ENCODE measurements at regions not wholly inside any gene's neighbourhood (a gene's known extent, or its start where the extent isn't known, plus 50 kb on each side); places are given as distances from the start of the nearest gene placed in this dataset.

GRCh38 chr21:27838573-27838972 lies 871.7 kb upstream of the ADAMTS5 start:
- H3K4me3 ChIP-seq (ENCODE audit: low read depth, low read length): no peak overlapping the region
- TF ChIP-seq, protein P1, sequence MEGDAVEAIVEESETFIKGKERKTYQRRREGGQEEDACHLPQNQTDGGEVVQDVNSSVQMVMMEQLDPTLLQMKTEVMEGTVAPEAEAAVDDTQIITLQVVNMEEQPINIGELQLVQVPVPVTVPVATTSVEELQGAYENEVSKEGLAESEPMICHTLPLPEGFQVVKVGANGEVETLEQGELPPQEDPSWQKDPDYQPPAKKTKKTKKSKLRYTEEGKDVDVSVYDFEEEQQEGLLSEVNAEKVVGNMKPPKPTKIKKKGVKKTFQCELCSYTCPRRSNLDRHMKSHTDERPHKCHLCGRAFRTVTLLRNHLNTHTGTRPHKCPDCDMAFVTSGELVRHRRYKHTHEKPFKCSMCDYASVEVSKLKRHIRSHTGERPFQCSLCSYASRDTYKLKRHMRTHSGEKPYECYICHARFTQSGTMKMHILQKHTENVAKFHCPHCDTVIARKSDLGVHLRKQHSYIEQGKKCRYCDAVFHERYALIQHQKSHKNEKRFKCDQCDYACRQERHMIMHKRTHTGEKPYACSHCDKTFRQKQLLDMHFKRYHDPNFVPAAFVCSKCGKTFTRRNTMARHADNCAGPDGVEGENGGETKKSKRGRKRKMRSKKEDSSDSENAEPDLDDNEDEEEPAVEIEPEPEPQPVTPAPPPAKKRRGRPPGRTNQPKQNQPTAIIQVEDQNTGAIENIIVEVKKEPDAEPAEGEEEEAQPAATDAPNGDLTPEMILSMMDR (IDR thresholded peaks at IDR 0.05; ENCODE audit: borderline replicate concordance, insufficient read depth, low read depth, low read length): no peak

DNA sequence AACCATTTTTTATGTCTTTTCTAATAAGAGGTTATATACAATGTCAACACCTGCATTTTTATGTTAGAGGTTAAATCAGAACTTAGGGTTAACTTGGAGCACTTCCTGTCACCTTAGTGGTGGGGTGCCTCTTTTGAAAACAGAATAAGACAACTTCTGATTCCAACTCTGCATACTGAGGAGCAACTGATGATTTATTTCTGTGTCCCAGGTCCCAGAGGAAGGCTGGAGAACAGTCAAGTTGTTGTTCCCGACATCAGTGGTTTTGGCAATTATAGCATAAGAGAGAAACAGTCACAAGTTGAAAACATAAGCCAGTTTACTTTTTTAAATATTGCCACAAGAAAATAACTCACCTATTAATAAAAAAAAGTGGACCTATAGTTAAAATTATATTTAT lies 871.0 kb upstream of the ADAMTS5 start:
- TF ChIP-seq, protein P1 (IDR thresholded peaks at IDR 0.05; ENCODE audit: borderline replicate concordance, insufficient read depth, low read depth, low read length): no peak
- no peak overlapping the region for H3K4me3 ChIP-seq (ENCODE audit: low read depth, low read length)

DNA sequence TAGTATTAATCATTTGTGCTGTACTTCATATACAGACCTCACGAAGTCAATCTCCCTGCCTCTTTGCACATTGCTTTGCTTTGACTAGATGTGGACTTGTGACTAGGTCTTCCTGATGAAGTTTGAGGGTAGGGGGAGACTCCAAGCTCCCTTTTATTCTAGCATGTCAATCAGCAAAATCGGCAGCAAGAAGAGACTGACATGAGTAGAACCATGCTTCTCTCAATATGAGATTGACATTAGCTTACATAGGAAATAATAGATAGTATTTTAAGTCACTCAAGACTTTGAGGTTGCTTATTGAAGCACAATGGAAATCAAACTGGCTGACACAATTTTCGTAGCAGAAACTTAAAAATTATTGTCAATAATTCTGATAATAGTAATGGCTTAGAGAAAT lies 866.4 kb upstream of the ADAMTS5 start:
- no peak overlapping the region for H3K4me3 ChIP-seq (ENCODE audit: low read depth, low read length)
- TF ChIP-seq, protein P1 (IDR thresholded peaks at IDR 0.05; ENCODE audit: borderline replicate concordance, insufficient read depth, low read depth, low read length): no peak

GRCh38 chr21:27831816-27832569 lies 865.1 kb upstream of the ADAMTS5 start:
- TF ChIP-seq, protein P1 (IDR thresholded peaks at IDR 0.05; ENCODE audit: borderline replicate concordance, insufficient read depth, low read depth, low read length): no peak
- H3K4me3 ChIP-seq (ENCODE audit: low read depth, low read length): no peak overlapping the region

DNA sequence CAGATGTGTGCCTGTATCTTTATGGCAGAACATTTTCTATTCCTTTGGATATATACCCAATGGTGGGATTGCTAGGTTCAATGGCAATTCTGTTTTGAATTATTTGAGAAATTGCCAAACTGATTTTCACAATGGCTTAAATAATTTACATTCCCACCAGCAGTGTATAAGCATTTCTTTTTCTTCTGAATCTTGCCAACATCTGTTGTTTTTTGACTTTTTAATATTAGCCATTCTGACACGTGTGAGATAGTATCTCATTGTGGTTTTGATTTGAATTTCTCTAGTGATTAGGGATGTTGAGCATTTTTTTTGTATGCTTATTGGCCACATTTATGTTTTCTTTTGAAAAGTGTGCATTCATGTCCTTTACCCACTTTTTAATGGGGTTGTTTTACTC lies 864.3 kb upstream of the ADAMTS5 start:
- H3K4me3 ChIP-seq (ENCODE audit: low read depth, low read length): no peak overlapping the region
- TF ChIP-seq, protein P1 (IDR thresholded peaks at IDR 0.05; ENCODE audit: borderline replicate concordance, insufficient read depth, low read depth, low read length): no peak

DNA sequence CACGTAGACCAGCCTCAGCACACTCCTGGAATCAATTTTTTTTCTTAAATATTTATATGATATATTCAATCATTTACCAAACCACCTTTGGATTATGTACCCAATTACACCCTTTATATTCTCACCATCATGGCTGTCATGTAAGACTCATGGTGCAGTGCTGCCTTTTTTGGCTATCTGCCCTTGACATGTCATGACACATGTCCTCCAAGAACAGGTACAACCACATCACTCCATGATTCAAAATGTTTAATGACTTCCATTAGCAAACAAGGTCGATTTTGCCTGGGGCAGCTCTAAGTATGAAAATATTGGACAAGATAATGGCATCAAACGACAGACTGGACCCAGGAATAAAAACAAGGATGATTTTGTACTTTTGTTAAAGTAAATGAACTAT lies 861.1 kb upstream of the ADAMTS5 start:
- no peak overlapping the region for H3K4me3 ChIP-seq (ENCODE audit: low read depth, low read length)
- TF ChIP-seq, protein P1 (IDR thresholded peaks at IDR 0.05; ENCODE audit: borderline replicate concordance, insufficient read depth, low read depth, low read length): no peak

- TF ChIP-seq, protein P1 (IDR thresholded peaks at IDR 0.05; ENCODE audit: borderline replicate concordance, insufficient read depth, low read depth, low read length): no peak
- no peak overlapping the region for H3K4me3 ChIP-seq (ENCODE audit: low read depth, low read length)
Observed at GRCh38 chr21:27825035-27825434, 858.1 kb upstream of the ADAMTS5 start.
